LNCaP clone FGC (cell line): ENCODE measurements at regions not wholly inside any gene's neighbourhood (a gene's known extent, or its start where the extent isn't known, plus 50 kb on each side); places are given as distances from the start of the nearest gene placed in this dataset.
"Not testable (repeated sequence)": the region's sequence is repeated elsewhere in the genome, so short reads cannot be mapped to it uniquely, and the experiment has no call there.

Experiments used
- DNase-seq: peaks from one replicate; pipeline ENCODE4 v3.0.0-alpha.2; 2011; ENCODE audit warnings: low read depth
- H3K4me3 ChIP-seq: 2 replicates; pipeline ENCODE4 v1.5.1; 2011; ENCODE audit warnings: mild to moderate bottlenecking, low read depth, low read length, control low read depth
- TF ChIP-seq, protein P1 (sequence below): IDR thresholded peaks from 2 replicates; pipeline ENCODE4 v1.5.1; 2012; ENCODE audit warnings: mild to moderate bottlenecking; ENCODE audit not compliant: control insufficient read depth, insufficient read depth; ENCODE audit errors: extremely low read depth

DNA sequence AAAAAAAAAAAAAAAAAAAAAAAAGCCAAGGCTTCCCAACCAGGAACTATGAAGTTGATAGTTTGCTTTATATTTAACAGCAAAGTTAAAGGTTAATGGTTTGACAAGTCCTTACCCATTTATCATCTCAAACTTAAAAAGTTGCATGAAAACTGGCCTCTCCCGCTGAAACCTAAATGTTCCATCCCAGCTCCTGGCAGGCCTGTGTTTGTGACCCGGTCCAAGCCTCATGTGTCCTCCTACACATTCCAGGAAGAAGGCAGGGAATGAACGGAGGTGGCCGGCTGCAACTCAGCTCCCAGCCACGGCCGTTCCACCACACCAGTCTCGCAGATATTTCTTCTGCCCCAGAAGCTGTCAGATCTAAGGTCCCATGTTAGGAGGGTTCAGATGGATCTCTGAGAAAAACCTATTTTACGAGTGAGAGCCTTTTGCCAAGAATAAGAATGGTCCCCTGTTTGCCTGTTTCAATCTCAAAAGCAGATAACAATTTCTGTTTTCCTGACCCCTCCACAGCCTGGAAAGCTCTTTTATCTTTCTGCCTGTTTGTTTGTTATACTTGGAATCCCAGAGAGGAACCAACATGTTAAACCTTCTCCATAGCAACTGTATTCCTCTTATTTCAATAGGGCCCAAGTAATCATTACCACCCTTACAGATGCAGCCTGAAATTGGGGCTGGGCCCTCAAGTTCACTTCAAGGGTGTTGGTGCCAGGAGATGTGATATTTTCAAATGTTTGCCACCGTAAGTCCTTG is 56.5 kb downstream of the KCTD12 start:
- no peak overlapping the region for H3K4me3 ChIP-seq
- TF ChIP-seq, protein P1, sequence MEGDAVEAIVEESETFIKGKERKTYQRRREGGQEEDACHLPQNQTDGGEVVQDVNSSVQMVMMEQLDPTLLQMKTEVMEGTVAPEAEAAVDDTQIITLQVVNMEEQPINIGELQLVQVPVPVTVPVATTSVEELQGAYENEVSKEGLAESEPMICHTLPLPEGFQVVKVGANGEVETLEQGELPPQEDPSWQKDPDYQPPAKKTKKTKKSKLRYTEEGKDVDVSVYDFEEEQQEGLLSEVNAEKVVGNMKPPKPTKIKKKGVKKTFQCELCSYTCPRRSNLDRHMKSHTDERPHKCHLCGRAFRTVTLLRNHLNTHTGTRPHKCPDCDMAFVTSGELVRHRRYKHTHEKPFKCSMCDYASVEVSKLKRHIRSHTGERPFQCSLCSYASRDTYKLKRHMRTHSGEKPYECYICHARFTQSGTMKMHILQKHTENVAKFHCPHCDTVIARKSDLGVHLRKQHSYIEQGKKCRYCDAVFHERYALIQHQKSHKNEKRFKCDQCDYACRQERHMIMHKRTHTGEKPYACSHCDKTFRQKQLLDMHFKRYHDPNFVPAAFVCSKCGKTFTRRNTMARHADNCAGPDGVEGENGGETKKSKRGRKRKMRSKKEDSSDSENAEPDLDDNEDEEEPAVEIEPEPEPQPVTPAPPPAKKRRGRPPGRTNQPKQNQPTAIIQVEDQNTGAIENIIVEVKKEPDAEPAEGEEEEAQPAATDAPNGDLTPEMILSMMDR, result no peak
- DNase-seq, result no peak

- DNase-seq, result no peak
- TF ChIP-seq, protein P1, result no peak
- H3K4me3 ChIP-seq, result no peak overlapping the region
Measured at GRCh38 chr13:76828316-76828741, 57.9 kb downstream of the KCTD12 start.

DNA sequence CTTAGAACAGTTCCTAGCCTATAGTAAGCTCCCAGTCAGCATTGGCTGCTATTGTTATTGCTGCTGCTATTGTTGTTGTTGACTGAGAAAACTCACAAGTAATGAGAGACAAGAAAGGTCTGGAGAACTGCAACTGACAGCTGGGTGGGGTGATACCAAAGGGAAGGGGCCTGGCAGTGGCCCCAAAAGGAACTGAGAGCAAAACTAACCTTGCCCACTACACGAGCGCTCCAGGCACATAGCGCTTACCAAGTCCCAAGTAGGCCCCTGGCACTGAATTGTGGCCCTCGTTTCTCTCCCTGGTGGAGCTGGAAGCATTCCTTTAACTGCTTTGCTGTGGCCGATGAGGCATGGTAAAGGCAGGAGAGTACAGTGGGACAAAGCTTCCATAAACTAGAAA is 59.7 kb downstream of the KCTD12 start:
- no peak for DNase-seq
- no peak overlapping the region for H3K4me3 ChIP-seq
- TF ChIP-seq, protein P1, result no peak

- TF ChIP-seq, protein P1, result no peak
- no peak overlapping the region for H3K4me3 ChIP-seq
- DNase-seq, result no peak
Measured at GRCh38 chr13:76825430-76825829, 60.8 kb downstream of the KCTD12 start.

DNA sequence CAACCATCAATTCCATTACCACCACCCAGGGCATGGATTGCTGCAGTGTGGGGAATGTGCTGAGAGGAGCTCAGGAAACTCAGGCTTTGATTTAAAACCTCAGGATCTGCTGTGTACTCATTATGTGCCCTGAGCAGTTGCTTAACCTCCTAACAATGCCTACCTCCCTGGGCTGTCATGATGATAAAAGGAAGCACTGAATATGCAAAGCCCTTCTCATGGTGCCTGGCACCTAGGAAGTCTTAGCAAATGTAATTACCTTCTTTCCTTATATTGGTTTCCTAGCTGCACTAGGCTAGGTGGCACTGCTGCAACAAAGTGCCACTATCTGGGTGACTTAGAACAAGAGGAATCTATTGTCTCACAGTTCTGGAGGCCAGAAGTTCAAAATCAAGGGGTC is 62.2 kb downstream of the KCTD12 start:
- TF ChIP-seq, protein P1, result 0 out of 2 replicates have a peak, but pooled peaks have one; percentile 6

DNA sequence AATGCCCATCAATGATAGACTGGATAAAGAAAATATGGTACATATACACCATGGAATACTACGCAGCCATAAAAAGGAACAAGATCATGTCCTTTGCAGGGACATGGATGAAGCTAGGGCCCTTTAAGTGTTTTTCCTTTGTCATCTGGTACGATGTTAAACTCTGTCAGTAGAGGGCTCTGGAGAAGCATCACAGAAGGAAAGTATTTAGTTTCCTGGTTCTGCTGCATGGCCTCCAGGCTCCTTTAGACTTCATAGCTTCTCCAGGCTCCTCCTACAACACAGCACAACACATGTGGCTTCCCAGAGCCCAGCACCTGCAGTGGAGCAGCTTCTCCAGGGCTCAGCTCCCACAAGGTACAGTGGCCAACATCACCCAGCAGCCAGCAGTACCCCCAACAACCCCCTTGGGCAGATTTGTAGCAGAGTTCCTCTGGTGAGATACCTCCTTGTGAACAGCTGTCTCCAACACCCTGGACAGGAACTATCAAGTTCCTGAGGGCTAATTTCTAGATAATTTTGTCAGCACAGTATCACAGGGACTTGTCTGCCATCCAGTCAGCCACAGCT is 63.4 kb downstream of the KCTD12 start:
- DNase-seq, result no peak
- no peak overlapping the region for H3K4me3 ChIP-seq
- TF ChIP-seq, protein P1, result no peak

More for the DNA sequence above, 62.2 kb downstream of the KCTD12 start:
- DNase-seq, result no peak
- H3K4me3 ChIP-seq, result no peak overlapping the region

DNA sequence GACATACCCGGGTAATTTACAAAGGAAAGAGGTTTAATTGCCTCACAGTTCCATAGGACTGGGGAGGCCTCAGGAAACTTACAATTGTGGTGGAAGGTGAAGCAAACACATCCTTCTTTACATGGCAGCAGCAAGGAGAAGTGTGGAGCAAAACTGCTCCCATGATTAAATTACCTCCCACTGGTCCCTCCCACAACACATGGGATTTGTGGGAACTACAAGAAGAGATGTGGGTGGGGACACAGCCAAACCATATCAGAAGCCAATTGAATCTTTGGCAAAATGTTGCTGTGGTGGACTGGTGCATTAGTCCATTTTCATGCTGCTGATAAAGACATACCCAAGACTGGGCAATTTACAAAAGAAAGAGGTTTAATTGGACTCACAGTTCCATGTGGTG is 65.0 kb downstream of the KCTD12 start:
- not testable (repeated sequence) for H3K4me3 ChIP-seq

More for the DNA sequence above, 65.0 kb downstream of the KCTD12 start:
- DNase-seq, result not testable (repeated sequence)
